Right ventricle myocardium superior (tissue), 1 donor: ENCODE measurements at regions not wholly inside any gene's neighbourhood (a gene's known extent, or its start where the extent isn't known, plus 50 kb on each side); places are given as distances from the start of the nearest gene placed in this dataset.
"Not testable (repeated sequence)": the region's sequence is repeated elsewhere in the genome, so short reads cannot be mapped to it uniquely, and the experiment has no call there.

Experiments
- ATAC-seq: fragments of 200-7000 bp; cut with Tn5 transposase; one replicate; pipeline ENCODE4 v1.9.1; 2020; ENCODE audit warnings: mild to moderate bottlenecking; ENCODE audit not compliant: poor library complexity
- DNase-seq: peaks from one replicate; pipeline ENCODE4 v3.0.0-alpha.2; 2020
- intact Hi-C: fragments of 100-400 bp; cut with DNase I; formaldehyde crosslinking; loops from one replicate; pipeline ENCODE4 v1.11.2; 2022
- donor health status: DM: no; HTN: yes; CAD: no; lungs with severe emphysema.

GRCh38 chr12:74665690-74666089 lies 128.1 kb downstream of the ATXN7L3B start:
- no peak for DNase-seq
- no peak for ATAC-seq
- intact Hi-C loops, result no loop called here

- DNase-seq (no peak), ATAC-seq (no peak)
- intact Hi-C loops, result no loop called here
Observed at GRCh38 chr12:74671421-74671820, 133.8 kb downstream of the ATXN7L3B start.

GRCh38 chr12:74676955-74677354 lies 139.3 kb downstream of the ATXN7L3B start:
- DNase-seq, intact Hi-C loops: not testable (repeated sequence)

GRCh38 chr12:74685385-74685784 lies 147.8 kb downstream of the ATXN7L3B start:
- DNase-seq, result no peak
- ATAC-seq, result no peak
- intact Hi-C loops, result no loop called here

More at GRCh38 chr12:74676955-74677354, 139.3 kb downstream of the ATXN7L3B start:
- not testable (repeated sequence) for ATAC-seq

GRCh38 chr12:74689071-74689655 lies 151.5 kb downstream of the ATXN7L3B start:
- ATAC-seq (no peak), DNase-seq (no peak)
- intact Hi-C loops, result no loop called here

GRCh38 chr12:74689929-74690328 lies 152.3 kb downstream of the ATXN7L3B start:
- ATAC-seq, result no peak
- no peak for DNase-seq
- intact Hi-C loops, result no loop called here

GRCh38 chr12:74719447-74719846 lies 181.8 kb downstream of the ATXN7L3B start:
- DNase-seq, result no peak
- intact Hi-C loops, result no loop called here
- no peak for ATAC-seq

GRCh38 chr12:74722709-74723108 lies 185.1 kb downstream of the ATXN7L3B start:
- intact Hi-C loops, result no loop called here
- ATAC-seq, result no peak
- no peak for DNase-seq

GRCh38 chr12:74725154-74725553 lies 187.5 kb downstream of the ATXN7L3B start:
- ATAC-seq, result no peak
- intact Hi-C loops, result no loop called here
- DNase-seq, result no peak

- intact Hi-C loops, result no loop called here
- ATAC-seq, result no peak
- DNase-seq, result no peak
Observed at GRCh38 chr12:74728006-74728405, 190.4 kb downstream of the ATXN7L3B start.

- no peak for ATAC-seq
- intact Hi-C loops, result no loop called here
- no peak for DNase-seq
Observed at GRCh38 chr12:74732164-74732784, 194.6 kb downstream of the ATXN7L3B start.

GRCh38 chr12:74732826-74733225 lies 195.2 kb downstream of the ATXN7L3B start:
- intact Hi-C loops, result no loop called here
- ATAC-seq (no peak), DNase-seq (no peak)

GRCh38 chr12:74741112-74741511 lies 203.5 kb downstream of the ATXN7L3B start:
- ATAC-seq, result no peak
- no peak for DNase-seq
- intact Hi-C loops, result no loop called here

- ATAC-seq (no peak), DNase-seq (no peak)
- intact Hi-C loops, result no loop called here
Observed at GRCh38 chr12:74747305-74747704, 209.7 kb downstream of the ATXN7L3B start.

- no peak for ATAC-seq
- intact Hi-C loops, result no loop called here
- DNase-seq, result no peak
Observed at GRCh38 chr12:74751441-74751840, 213.8 kb downstream of the ATXN7L3B start.

GRCh38 chr12:74752215-74752614 lies 214.6 kb downstream of the ATXN7L3B start:
- intact Hi-C loops, result no loop called here
- no peak for DNase-seq
- ATAC-seq, result no peak

- no peak for ATAC-seq
- intact Hi-C loops, result no loop called here
- no peak for DNase-seq
Observed at GRCh38 chr12:74770552-74770951, 232.9 kb downstream of the ATXN7L3B start.

- DNase-seq, result no peak
- intact Hi-C loops, result no loop called here
- ATAC-seq, result no peak
Observed at GRCh38 chr12:74775276-74775675, 237.6 kb downstream of the ATXN7L3B start.

- intact Hi-C loops, result no loop called here
- no peak for DNase-seq
- ATAC-seq, result no peak
Observed at GRCh38 chr12:74776378-74776777, 238.7 kb downstream of the ATXN7L3B start.

- ATAC-seq (no peak), DNase-seq (no peak)
- intact Hi-C loops, result no loop called here
Observed at GRCh38 chr12:74780182-74780849, 242.7 kb downstream of the ATXN7L3B start.
